ENCODE measurements at regions not wholly inside any gene's neighbourhood (a gene's known extent, or its start where the extent isn't known, plus 50 kb on each side); places are given as distances from the start of the nearest gene placed in this dataset.
A peak's percentile ranks its signal among the peaks of the same experiment; 100 is the strongest.
"Not testable (repeated sequence)": the region's sequence is repeated elsewhere in the genome, so short reads cannot be mapped to it uniquely, and the experiment has no call there.

GRCh38 chr5:66368811-66369210 lies 224.7 kb downstream of the SREK1 start:
- CTCF ChIA-PET: no interaction called here

GRCh38 chr5:66377747-66378146 lies 218.4 kb upstream of the MAST4 start:
- ChIA-PET CTCF (interaction anchor here (1.0 kb wide), 1 partner anchor 10 kb away, joined by 4 read pairs; no protein-coding TSS in a partner anchor), POLR2A (no interaction called here)
- no peak for DNase-seq
- Histone ChIP-seq H3K9me3 (ENCODE audit: control extremely low read depth in 1 of 5, control insufficient read depth in 4 of 5, insufficient read depth in 2 of 5, low read depth in 1 of 5, low read length in 4 of 5) (peaks cover 0 to 10% (median 0%) of the 10 kb centered on the region in 5 experiments), H3K4me1 (ENCODE audit: control extremely low read depth in 1 of 4, control insufficient read depth in 4 of 4, insufficient read depth in 4 of 4, low read length in 3 of 4) (no peaks in the 10 kb centered on the region), H3K27me3 (replicated peaks in 2 of 5; ENCODE audit: control insufficient read depth in 4 of 5, insufficient read depth in 5 of 5, low read length in 4 of 5) (no peaks in the 10 kb centered on the region), H3K36me3 (ENCODE audit: control insufficient read depth in 4 of 4, insufficient read depth in 4 of 4, low read length in 3 of 4) (no peaks in the 10 kb centered on the region), H3K4me3 (ENCODE audit: control insufficient read depth in 1 of 7, extremely low read depth in 1 of 7, insufficient read depth in 4 of 7, low read depth in 2 of 7, low read length in 6 of 7) (no peak overlapping the region), H3K27ac (ENCODE audit: insufficient read depth in 1 of 2, low read depth in 1 of 2, low read length in 2 of 2, poor library complexity in 1 of 2, severe bottlenecking in 2 of 2) (no peak overlapping the region)

More at GRCh38 chr5:66368811-66369210, 224.7 kb downstream of the SREK1 start:
- DNase-seq: no peak
- Histone ChIP-seq H3K27ac (ENCODE audit: insufficient read depth in 1 of 2, low read depth in 1 of 2, low read length in 2 of 2, poor library complexity in 1 of 2, severe bottlenecking in 2 of 2) (no peak overlapping the region), H3K36me3 (ENCODE audit: control insufficient read depth in 4 of 4, insufficient read depth in 4 of 4, low read length in 3 of 4) (no peaks in the 10 kb centered on the region), H3K4me3 (ENCODE audit: control insufficient read depth in 1 of 7, extremely low read depth in 1 of 7, insufficient read depth in 4 of 7, low read depth in 2 of 7, low read length in 6 of 7) (no peak overlapping the region), H3K9me3 (ENCODE audit: control extremely low read depth in 1 of 5, control insufficient read depth in 4 of 5, insufficient read depth in 2 of 5, low read depth in 1 of 5, low read length in 4 of 5) (no peaks in the 10 kb centered on the region), H3K27me3 (replicated peaks in 2 of 5; ENCODE audit: control insufficient read depth in 4 of 5, insufficient read depth in 5 of 5, low read length in 4 of 5) (peaks cover 0 to 2% (median 0%) of the 10 kb centered on the region in 5 experiments), H3K4me1 (ENCODE audit: control extremely low read depth in 1 of 4, control insufficient read depth in 4 of 4, insufficient read depth in 4 of 4, low read length in 3 of 4) (peaks cover 0 to 5% (median 0%) of the 10 kb centered on the region in 4 experiments)
- WGBS (ENCODE audit: insufficient coverage): no CpG with 5 or more reads among the region's 2 CpGs
- POLR2A ChIA-PET: no interaction called here

GRCh38 chr5:66378407-66378806 lies 217.8 kb upstream of the MAST4 start:
- no peaks in the 10 kb centered on the region for H3K36me3 ChIP-seq (ENCODE audit: control insufficient read depth in 4 of 4, insufficient read depth in 4 of 4, low read length in 3 of 4)
- peaks cover 0 to 10% (median 0%) of the 10 kb centered on the region in 5 experiments for H3K9me3 ChIP-seq (ENCODE audit: control extremely low read depth in 1 of 5, control insufficient read depth in 4 of 5, insufficient read depth in 2 of 5, low read depth in 1 of 5, low read length in 4 of 5)
- no peak for DNase-seq
- ChIA-PET CTCF (interaction anchor here (1.0 kb wide), 1 partner anchor 11 kb away, joined by 4 read pairs; no protein-coding TSS in a partner anchor), POLR2A (no interaction called here)
- H3K4me3 ChIP-seq (ENCODE audit: control insufficient read depth in 1 of 7, extremely low read depth in 1 of 7, insufficient read depth in 4 of 7, low read depth in 2 of 7, low read length in 6 of 7): no peak overlapping the region
- H3K27me3 ChIP-seq (replicated peaks in 2 of 5; ENCODE audit: control insufficient read depth in 4 of 5, insufficient read depth in 5 of 5, low read length in 4 of 5): no peaks in the 10 kb centered on the region
- no peaks in the 10 kb centered on the region for H3K4me1 ChIP-seq (ENCODE audit: control extremely low read depth in 1 of 4, control insufficient read depth in 4 of 4, insufficient read depth in 4 of 4, low read length in 3 of 4)
- no peak overlapping the region for H3K27ac ChIP-seq (ENCODE audit: insufficient read depth in 1 of 2, low read depth in 1 of 2, low read length in 2 of 2, poor library complexity in 1 of 2, severe bottlenecking in 2 of 2)
- no CpG with 5 or more reads among the region's 1 CpG for WGBS (ENCODE audit: insufficient coverage)

GRCh38 chr5:66382152-66382551 lies 214.0 kb upstream of the MAST4 start:
- no peaks in the 10 kb centered on the region for H3K36me3 ChIP-seq (ENCODE audit: control insufficient read depth in 4 of 4, insufficient read depth in 4 of 4, low read length in 3 of 4)
- H3K4me1 ChIP-seq (ENCODE audit: control extremely low read depth in 1 of 4, control insufficient read depth in 4 of 4, insufficient read depth in 4 of 4, low read length in 3 of 4): no peaks in the 10 kb centered on the region
- no peaks in the 10 kb centered on the region for H3K27me3 ChIP-seq (replicated peaks in 2 of 5; ENCODE audit: control insufficient read depth in 4 of 5, insufficient read depth in 5 of 5, low read length in 4 of 5)
- DNase-seq: no peak
- WGBS (ENCODE audit: insufficient coverage): no CpG with 5 or more reads among the region's 3 CpGs
- no peak overlapping the region for H3K4me3 ChIP-seq (ENCODE audit: control insufficient read depth in 1 of 7, extremely low read depth in 1 of 7, insufficient read depth in 4 of 7, low read depth in 2 of 7, low read length in 6 of 7)
- H3K27ac ChIP-seq (ENCODE audit: insufficient read depth in 1 of 2, low read depth in 1 of 2, low read length in 2 of 2, poor library complexity in 1 of 2, severe bottlenecking in 2 of 2): no peak overlapping the region
- CTCF ChIA-PET: no interaction called here
- POLR2A ChIA-PET: no interaction called here
- peaks cover 0 to 10% (median 0%) of the 10 kb centered on the region in 5 experiments for H3K9me3 ChIP-seq (ENCODE audit: control extremely low read depth in 1 of 5, control insufficient read depth in 4 of 5, insufficient read depth in 2 of 5, low read depth in 1 of 5, low read length in 4 of 5)

- H3K27me3 ChIP-seq (replicated peaks in 2 of 5; ENCODE audit: control insufficient read depth in 4 of 5, insufficient read depth in 5 of 5, low read length in 4 of 5); H3K36me3 ChIP-seq (ENCODE audit: control insufficient read depth in 4 of 4, insufficient read depth in 4 of 4, low read length in 3 of 4); H3K4me1 ChIP-seq (ENCODE audit: control extremely low read depth in 1 of 4, control insufficient read depth in 4 of 4, insufficient read depth in 4 of 4, low read length in 3 of 4); POLR2A ChIA-PET; H3K9me3 ChIP-seq (ENCODE audit: control extremely low read depth in 1 of 5, control insufficient read depth in 4 of 5, insufficient read depth in 2 of 5, low read depth in 1 of 5, low read length in 4 of 5); H3K27ac ChIP-seq (ENCODE audit: insufficient read depth in 1 of 2, low read depth in 1 of 2, low read length in 2 of 2, poor library complexity in 1 of 2, severe bottlenecking in 2 of 2); CTCF ChIA-PET; H3K4me3 ChIP-seq (ENCODE audit: control insufficient read depth in 1 of 7, extremely low read depth in 1 of 7, insufficient read depth in 4 of 7, low read depth in 2 of 7, low read length in 6 of 7); DNase-seq: not testable (repeated sequence)
- WGBS (ENCODE audit: insufficient coverage): 100% methylated on average over 1 of the region's 3 CpGs
Measured at GRCh38 chr5:66405145-66405544, 191.0 kb upstream of the MAST4 start.

GRCh38 chr5:66406761-66407336 lies 189.3 kb upstream of the MAST4 start:
- H3K36me3 ChIP-seq (ENCODE audit: control insufficient read depth in 4 of 4, insufficient read depth in 4 of 4, low read length in 3 of 4): no peaks in the 10 kb centered on the region
- H3K27me3 ChIP-seq (replicated peaks in 2 of 5; ENCODE audit: control insufficient read depth in 4 of 5, insufficient read depth in 5 of 5, low read length in 4 of 5): no peaks in the 10 kb centered on the region
- ChIA-PET CTCF (interaction anchor here (1.4 kb wide), 1 partner anchor 16 kb away, joined by 3 read pairs; no protein-coding TSS in a partner anchor), POLR2A (interaction anchor here (0.5 kb wide), 1 partner anchor 1648 kb away, joined by 3 read pairs; no protein-coding TSS in a partner anchor)
- H3K4me1 ChIP-seq (ENCODE audit: control extremely low read depth in 1 of 4, control insufficient read depth in 4 of 4, insufficient read depth in 4 of 4, low read length in 3 of 4): peaks cover 3 to 8% (median 5%) of the 10 kb centered on the region in 4 experiments
- H3K9me3 ChIP-seq (ENCODE audit: control extremely low read depth in 1 of 5, control insufficient read depth in 4 of 5, insufficient read depth in 2 of 5, low read depth in 1 of 5, low read length in 4 of 5): no peaks in the 10 kb centered on the region
- 0% methylated on average over 1 of the region's 3 CpGs for WGBS (ENCODE audit: insufficient coverage)
- DNase-seq: peak in 2 of 3 donors; percentile 24 to 61
- no peak overlapping the region for H3K4me3 ChIP-seq (ENCODE audit: control insufficient read depth in 1 of 7, extremely low read depth in 1 of 7, insufficient read depth in 4 of 7, low read depth in 2 of 7, low read length in 6 of 7)
- no peak overlapping the region for H3K27ac ChIP-seq (ENCODE audit: insufficient read depth in 1 of 2, low read depth in 1 of 2, low read length in 2 of 2, poor library complexity in 1 of 2, severe bottlenecking in 2 of 2)

GRCh38 chr5:66407765-66408164 lies 188.4 kb upstream of the MAST4 start:
- POLR2A ChIA-PET: no interaction called here
- Histone ChIP-seq H3K4me3 (ENCODE audit: control insufficient read depth in 1 of 7, extremely low read depth in 1 of 7, insufficient read depth in 4 of 7, low read depth in 2 of 7, low read length in 6 of 7) (no peak overlapping the region), H3K27me3 (replicated peaks in 2 of 5; ENCODE audit: control insufficient read depth in 4 of 5, insufficient read depth in 5 of 5, low read length in 4 of 5) (no peaks in the 10 kb centered on the region), H3K27ac (ENCODE audit: insufficient read depth in 1 of 2, low read depth in 1 of 2, low read length in 2 of 2, poor library complexity in 1 of 2, severe bottlenecking in 2 of 2) (no peak overlapping the region), H3K9me3 (ENCODE audit: control extremely low read depth in 1 of 5, control insufficient read depth in 4 of 5, insufficient read depth in 2 of 5, low read depth in 1 of 5, low read length in 4 of 5) (no peaks in the 10 kb centered on the region), H3K36me3 (ENCODE audit: control insufficient read depth in 4 of 4, insufficient read depth in 4 of 4, low read length in 3 of 4) (no peaks in the 10 kb centered on the region), H3K4me1 (ENCODE audit: control extremely low read depth in 1 of 4, control insufficient read depth in 4 of 4, insufficient read depth in 4 of 4, low read length in 3 of 4) (peaks cover 3 to 8% (median 5%) of the 10 kb centered on the region in 4 experiments)
- CTCF ChIA-PET: no interaction called here
- no peak for DNase-seq
